Testis (tissue), 2 donors: ENCODE measurements at regions not wholly inside any gene's neighbourhood (a gene's known extent, or its start where the extent isn't known, plus 50 kb on each side); places are given as distances from the start of the nearest gene placed in this dataset.
A peak's percentile ranks its signal among the peaks of the same experiment; 100 is the strongest.

Source experiments
- DNase-seq: peaks from one replicate; pipeline ENCODE4 v3.0.0-alpha.2; 2019
- H3K27ac ChIP-seq, 2 donors: fragments of 200-600 bp; sonication (generic); one replicate each; pipeline ENCODE4 v1.5.1; 2019
- H3K27me3 ChIP-seq: fragments of 200-600 bp; sonication (generic); one replicate; pipeline ENCODE4 v1.5.1; 2019
- H3K36me3 ChIP-seq: fragments of 200-600 bp; sonication (generic); one replicate; pipeline ENCODE4 v1.5.1; 2017; ENCODE audit warnings: low read depth; ENCODE audit errors: missing control alignments
- H3K4me1 ChIP-seq: fragments of 200-600 bp; sonication (generic); one replicate; pipeline ENCODE4 v1.5.1; 2019
- H3K4me3 ChIP-seq, 2 donors: fragments of 200-600 bp; sonication (generic); one replicate each; pipeline ENCODE4 v1.5.1; 2017 to 2019
- H3K9me3 ChIP-seq: fragments of 200-600 bp; sonication (generic); one replicate; pipeline ENCODE4 v1.5.1; 2017
- CTCF ChIP-seq, 3 experiments: fragments of 450-650 bp in 2 of 3; fragments of 200-600 bp in 1 of 3; sonication (generic) in 1 of 3; IDR thresholded peaks; one replicate each; pipeline ENCODE4 v1.5.1; 2016 to 2019; ENCODE audit warnings: antibody characterized with exemption in 3 of 3, mild to moderate bottlenecking in 2 of 3, moderate library complexity in 1 of 3
- POLR2A ChIP-seq: fragments of 450-650 bp; IDR thresholded peaks from one replicate; pipeline ENCODE4 v1.6.1; 2017; ENCODE audit warnings: antibody characterized with exemption, mild to moderate bottlenecking, moderate library complexity
- WGBS, 2 donors: methylation state at CpG; one replicate each; pipeline ENCODE4 v1.1.5; 2018; 5-methylcytosine and 5-hydroxymethylcytosine counted together
- intact Hi-C: fragments of 100-400 bp; cut with DNase I; formaldehyde crosslinking; loops from one replicate; pipeline ENCODE4 v1.15.1; 2023; ENCODE audit warnings: low total_unique reads

GRCh38 chr2:2845267-2845666 lies 514.2 kb upstream of the MYT1L start:
- no peak overlapping the region for H3K4me3 ChIP-seq
- intact Hi-C loops = no loop called here
- 91 to 92% methylated on average over 11 of the region's 11 CpGs for WGBS, 2 donors
- peaks cover 11% of the 10 kb centered on the region for H3K4me1 ChIP-seq
- DNase-seq = no peak
- no peak overlapping the region for H3K27ac ChIP-seq
- H3K27me3 ChIP-seq = no peaks in the 10 kb centered on the region
- TF ChIP-seq CTCF (IDR thresholded peaks at IDR 0.05) (no peak), POLR2A (no peak)
- no peaks in the 10 kb centered on the region for H3K9me3 ChIP-seq
- H3K36me3 ChIP-seq = no peaks in the 10 kb centered on the region

- Histone ChIP-seq H3K36me3 (no peaks in the 10 kb centered on the region), H3K27ac (no peak overlapping the region), H3K4me1 (peaks cover 11% of the 10 kb centered on the region), H3K27me3 (no peaks in the 10 kb centered on the region), H3K9me3 (no peaks in the 10 kb centered on the region), H3K4me3 (no peak overlapping the region)
- peak in 1 of 3 experiments; percentile 30 for TF ChIP-seq CTCF (IDR thresholded peaks at IDR 0.05)
- TF ChIP-seq POLR2A = no peak
- 96% methylated on average over 11 of the region's 11 CpGs for WGBS, 2 donors
- intact Hi-C loops = no loop called here
- DNase-seq = no peak
Observed at GRCh38 chr2:2843969-2844548, 513.0 kb upstream of the MYT1L start.

- intact Hi-C loops = no loop called here
- no peaks in the 10 kb centered on the region for H3K36me3 ChIP-seq
- H3K9me3 ChIP-seq = no peaks in the 10 kb centered on the region
- no peak overlapping the region for H3K27ac ChIP-seq
- no peak for DNase-seq
- TF ChIP-seq POLR2A (no peak), CTCF (IDR thresholded peaks at IDR 0.05) (no peak)
- 94 to 97% methylated on average over 7 of the region's 7 CpGs for WGBS, 2 donors
- peaks cover 11% of the 10 kb centered on the region for H3K4me1 ChIP-seq
- H3K4me3 ChIP-seq = no peak overlapping the region
- no peaks in the 10 kb centered on the region for H3K27me3 ChIP-seq
Observed at GRCh38 chr2:2842466-2842865, 511.4 kb upstream of the MYT1L start.

GRCh38 chr2:2840681-2841300 lies 509.7 kb upstream of the MYT1L start:
- TF ChIP-seq POLR2A = no peak
- no peak for TF ChIP-seq CTCF (IDR thresholded peaks at IDR 0.05)
- WGBS, 2 donors = 94 to 96% methylated on average over 17 of the region's 17 CpGs
- Histone ChIP-seq H3K4me1 (no peaks in the 10 kb centered on the region), H3K36me3 (no peaks in the 10 kb centered on the region), H3K27ac (no peak overlapping the region), H3K9me3 (no peaks in the 10 kb centered on the region), H3K4me3 (no peak overlapping the region), H3K27me3 (no peaks in the 10 kb centered on the region)
- intact Hi-C loops = no loop called here
- DNase-seq = no peak
